ENCODE measurements at regions not wholly inside any gene's neighbourhood (a gene's known extent, or its start where the extent isn't known, plus 50 kb on each side); places are given as distances from the start of the nearest gene placed in this dataset.

DNA sequence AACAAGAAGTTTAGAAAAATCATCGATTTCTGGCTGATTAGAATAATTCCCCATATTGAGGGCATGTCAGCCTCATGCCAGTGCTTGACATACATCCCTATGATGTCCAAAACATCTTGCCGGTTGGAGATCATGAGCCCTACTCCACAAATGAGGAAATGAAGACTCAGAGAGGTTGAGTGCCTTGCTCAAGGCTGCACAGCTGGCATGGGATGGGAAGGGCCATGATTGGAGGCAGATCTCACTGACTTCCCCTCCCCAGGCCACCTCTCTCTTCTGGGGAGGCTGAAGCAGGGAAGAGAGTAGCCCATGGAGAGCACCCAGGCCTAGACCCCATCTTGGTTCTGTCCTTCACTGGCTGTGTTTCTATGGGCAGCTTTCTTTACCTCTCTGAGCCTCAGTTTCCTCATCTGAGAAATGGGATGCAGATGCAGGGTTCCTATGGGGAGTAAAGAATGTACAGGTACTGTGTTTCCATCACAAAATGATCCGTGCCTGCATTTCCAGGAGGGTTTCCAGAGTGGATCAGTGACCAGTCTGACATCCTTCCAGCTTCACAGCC is 145.7 kb downstream of the SYF2 start:
- H3K4ac ChIP-seq (ENCODE audit: low read depth, low read length): no peak overlapping the region

More for the DNA sequence above, 145.7 kb downstream of the SYF2 start:
- Histone ChIP-seq H3K79me1 (ENCODE audit: insufficient read depth, low read depth, low read length, poor library complexity, severe bottlenecking) (no peaks in the 10 kb centered on the region), H4K20me1 (ENCODE audit: control insufficient read depth, insufficient read depth, insufficient read length) (no peaks in the 10 kb centered on the region), H4K5ac (ENCODE audit: insufficient read length, low read depth, low read length) (no peak overlapping the region), H2BK5ac (ENCODE audit: insufficient read length, low read length) (no peak overlapping the region), H2BK15ac (ENCODE audit: low read depth, low read length) (no peak overlapping the region), H3K27me3 (ENCODE audit: insufficient read depth, low read length) (no peaks in the 10 kb centered on the region), H2AFZ (ENCODE audit: low read length) (no peak overlapping the region), H3K9ac (ENCODE audit: extremely low read depth, insufficient read length, low read length) (no peak overlapping the region), H3K23me2 (ENCODE audit: insufficient read length, low read depth, low read length, poor library complexity, severe bottlenecking) (no peaks in the 10 kb centered on the region), H3K56ac (ENCODE audit: insufficient read length, low read depth, low read length) (no peak overlapping the region), H3K4me2 (ENCODE audit: insufficient read depth, insufficient read length, low read length) (no peak overlapping the region), H3K9me3 (ENCODE audit: control insufficient read depth, low read depth, low read length) (no peaks in the 10 kb centered on the region), H3K18ac (ENCODE audit: insufficient read length, low read depth, low read length) (no peak overlapping the region), H4K91ac (ENCODE audit: insufficient read length, low read depth, low read length) (no peak overlapping the region), H3K23ac (ENCODE audit: insufficient read length, low read depth, low read length) (no peak overlapping the region), H4K8ac (replicated peaks; ENCODE audit: insufficient read length, low read depth, low read length) (no peak overlapping the region), H3T11ph (ENCODE audit: low read length) (no peak overlapping the region), H3K27ac (ENCODE audit: insufficient read length, low read depth, low read length) (no peak overlapping the region), H2BK120ac (ENCODE audit: low read depth, low read length, poor library complexity, severe bottlenecking) (no peak overlapping the region), H3K79me2 (ENCODE audit: insufficient read depth, low read length) (no peaks in the 10 kb centered on the region), H2BK12ac (ENCODE audit: insufficient read length, low read depth, low read length) (no peak overlapping the region), H2AK5ac (ENCODE audit: insufficient read length, low read length) (no peak overlapping the region), H3K14ac (ENCODE audit: insufficient read depth, low read length) (no peak overlapping the region), H3K4me1 (ENCODE audit: insufficient read depth, low read length) (no peaks in the 10 kb centered on the region), H2BK20ac (ENCODE audit: low read depth, low read length, poor library complexity, severe bottlenecking) (no peak overlapping the region)
- WGBS (ENCODE audit: extremely low coverage, insufficient read length, low lambda C conversion rate): no CpG with 5 or more reads among the region's 3 CpGs
- DNase-seq: no peak
- Mint-ChIP-seq H3K27ac (no peak overlapping the region), H3K36me3 (ENCODE audit: insufficient read depth in 1 of 3, low read depth in 3 of 3) (no peaks in the 10 kb centered on the region), H3K4me1 (peaks cover 7 to 22% of the 10 kb centered on the region in 2 experiments), H3K27me3 (ENCODE audit: low read depth) (peaks cover 5% of the 10 kb centered on the region), H3K9me3 (no peaks in the 10 kb centered on the region; a peak in 1 of 5 replicates), H3K4me3 (no peak overlapping the region)
- TF ChIP-seq, protein P1, sequence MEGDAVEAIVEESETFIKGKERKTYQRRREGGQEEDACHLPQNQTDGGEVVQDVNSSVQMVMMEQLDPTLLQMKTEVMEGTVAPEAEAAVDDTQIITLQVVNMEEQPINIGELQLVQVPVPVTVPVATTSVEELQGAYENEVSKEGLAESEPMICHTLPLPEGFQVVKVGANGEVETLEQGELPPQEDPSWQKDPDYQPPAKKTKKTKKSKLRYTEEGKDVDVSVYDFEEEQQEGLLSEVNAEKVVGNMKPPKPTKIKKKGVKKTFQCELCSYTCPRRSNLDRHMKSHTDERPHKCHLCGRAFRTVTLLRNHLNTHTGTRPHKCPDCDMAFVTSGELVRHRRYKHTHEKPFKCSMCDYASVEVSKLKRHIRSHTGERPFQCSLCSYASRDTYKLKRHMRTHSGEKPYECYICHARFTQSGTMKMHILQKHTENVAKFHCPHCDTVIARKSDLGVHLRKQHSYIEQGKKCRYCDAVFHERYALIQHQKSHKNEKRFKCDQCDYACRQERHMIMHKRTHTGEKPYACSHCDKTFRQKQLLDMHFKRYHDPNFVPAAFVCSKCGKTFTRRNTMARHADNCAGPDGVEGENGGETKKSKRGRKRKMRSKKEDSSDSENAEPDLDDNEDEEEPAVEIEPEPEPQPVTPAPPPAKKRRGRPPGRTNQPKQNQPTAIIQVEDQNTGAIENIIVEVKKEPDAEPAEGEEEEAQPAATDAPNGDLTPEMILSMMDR (conservative IDR thresholded peaks at IDR 0.05): no peak

Measured in H9 (cell line).